Central memory CD8-positive, alpha-beta T cell (primary cell): ENCODE measurements at regions not wholly inside any gene's neighbourhood (a gene's known extent, or its start where the extent isn't known, plus 50 kb on each side); places are given as distances from the start of the nearest gene placed in this dataset.
A peak's percentile ranks its signal among the peaks of the same experiment; 100 is the strongest.
"Not testable (repeated sequence)": the region's sequence is repeated elsewhere in the genome, so short reads cannot be mapped to it uniquely, and the experiment has no call there.

Experiments
- ATAC-seq: fragments of 150-1000 bp; cut with Tn5 transposase; replicated peaks from 2 replicates; pipeline ENCODE4 v1.10.0; 2022; ENCODE audit warnings: mild to moderate bottlenecking, moderate FRiP score, moderate number of reproducible peaks; ENCODE audit not compliant: poor library complexity, severe bottlenecking; ENCODE audit errors: extremely low read depth
- DNase-seq, 2 donors: peaks; one replicate each; pipeline ENCODE4 v3.0.0; 2021; ENCODE audit warnings: low spot score in 2 of 2
- H3K27ac Mint-ChIP-seq: one replicate; pipeline ENCODE4 v1.8.0; 2022; ENCODE audit warnings: low read depth, mild to moderate bottlenecking, moderate library complexity, mixed read lengths
- H3K27me3 Mint-ChIP-seq: one replicate; pipeline ENCODE4 v1.8.0; 2022; ENCODE audit warnings: mixed read lengths
- H3K36me3 Mint-ChIP-seq: one replicate; pipeline ENCODE4 v1.8.0; 2022; ENCODE audit warnings: mild to moderate bottlenecking, moderate library complexity, mixed read lengths; ENCODE audit not compliant: insufficient read depth
- H3K4me1 Mint-ChIP-seq: one replicate; pipeline ENCODE4 v1.8.0; 2022; ENCODE audit warnings: mixed read lengths
- H3K4me3 Mint-ChIP-seq: one replicate; pipeline ENCODE4 v1.8.0; 2022; ENCODE audit warnings: mild to moderate bottlenecking, moderate library complexity, mixed read lengths
- H3K9me3 Mint-ChIP-seq: one replicate; pipeline ENCODE4 v1.8.0; 2022; ENCODE audit warnings: mixed read lengths

DNA sequence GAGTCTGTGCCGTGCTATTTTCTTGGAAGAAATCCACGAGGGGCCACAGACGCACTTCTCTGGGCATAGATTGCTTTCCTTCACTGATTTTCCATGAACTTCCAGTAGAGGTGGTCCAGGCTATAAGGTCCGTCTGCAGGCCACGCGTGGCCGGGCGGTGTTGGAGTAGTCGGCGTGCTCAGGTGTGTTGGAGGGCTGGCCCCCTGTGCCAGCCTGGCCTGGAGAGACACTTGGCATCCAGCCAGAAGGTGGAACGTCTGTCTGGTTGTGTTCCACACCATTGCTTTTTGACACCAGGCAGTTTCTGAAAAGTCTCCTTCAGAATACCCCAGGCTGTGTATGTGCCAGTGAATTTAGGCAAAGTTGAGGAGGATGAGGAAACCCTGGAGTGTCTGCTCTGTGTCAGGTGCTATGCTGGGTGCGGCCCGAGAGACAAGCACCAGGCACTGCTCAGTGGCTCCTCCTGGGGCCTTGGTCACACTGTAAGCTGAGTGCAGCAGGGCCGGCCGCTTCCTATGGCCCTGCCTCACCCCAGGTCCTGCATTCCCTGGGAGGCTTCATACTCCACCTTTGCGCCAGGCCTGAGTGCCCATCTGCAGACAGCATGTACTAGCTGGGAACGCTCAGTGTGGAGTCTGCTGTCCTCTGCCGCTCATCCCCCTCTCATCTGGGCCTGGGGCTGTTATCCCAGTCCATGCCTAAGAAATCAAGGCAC lies 52.1 kb upstream of the TAMM41 start:
- peaks cover 47% of the 10 kb centered on the region for H3K27me3 Mint-ChIP-seq
- no peak for ATAC-seq
- H3K9me3 Mint-ChIP-seq = no peaks in the 10 kb centered on the region
- no peak overlapping the region for H3K4me3 Mint-ChIP-seq
- no peaks in the 10 kb centered on the region for H3K4me1 Mint-ChIP-seq
- H3K36me3 Mint-ChIP-seq = no peaks in the 10 kb centered on the region
- DNase-seq = no peak
- H3K27ac Mint-ChIP-seq = no peak overlapping the region

DNA sequence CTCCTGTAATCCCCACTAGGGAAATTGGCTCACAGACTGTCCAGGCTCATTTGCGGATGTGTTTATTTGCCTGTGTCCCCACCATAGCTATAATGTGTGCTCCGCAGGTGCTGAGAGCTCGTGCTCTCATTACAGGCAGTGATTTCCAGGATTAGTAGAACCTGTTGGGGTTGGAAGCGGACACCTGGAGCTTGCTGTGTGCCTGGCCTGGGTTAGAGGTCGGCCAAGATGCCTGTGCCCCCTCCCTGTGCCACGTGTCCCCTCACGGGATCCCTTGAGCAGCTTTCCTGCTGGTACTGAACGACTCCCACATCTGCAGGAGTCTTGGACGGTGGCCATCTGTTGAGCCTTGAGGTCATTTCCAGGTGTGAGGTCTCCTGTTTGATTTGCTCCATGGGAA lies 52.7 kb upstream of the TAMM41 start:
- not testable (repeated sequence) for H3K4me1 Mint-ChIP-seq

DNA sequence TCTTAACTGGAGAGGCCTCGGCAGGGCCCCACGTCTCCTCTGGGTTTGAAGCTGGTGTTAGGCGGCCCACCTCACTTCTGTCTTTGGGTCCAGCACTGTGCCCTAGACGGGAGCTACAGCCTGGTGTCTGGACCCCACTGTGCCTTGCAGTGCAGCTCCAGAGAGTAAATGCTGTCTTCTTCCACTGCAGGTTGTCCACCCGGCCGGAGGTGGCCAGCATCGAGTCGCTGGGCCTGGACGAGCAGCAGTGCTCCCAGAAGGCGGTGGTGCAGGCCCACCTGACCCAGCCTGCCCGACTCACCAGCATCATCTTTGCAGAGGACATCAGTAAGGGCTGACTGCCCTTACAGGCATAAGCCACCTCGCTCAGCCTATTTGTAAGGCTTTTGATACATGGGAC lies 53.1 kb upstream of the TAMM41 start:
- no peak for ATAC-seq
- Mint-ChIP-seq H3K9me3 (no peaks in the 10 kb centered on the region), H3K4me1 (no peaks in the 10 kb centered on the region), H3K27me3 (peaks cover 38% of the 10 kb centered on the region), H3K4me3 (no peak overlapping the region), H3K27ac (no peak overlapping the region), H3K36me3 (no peaks in the 10 kb centered on the region)
- no peak for DNase-seq

More for the DNA sequence above, 52.7 kb upstream of the TAMM41 start:
- not testable (repeated sequence) for H3K27ac Mint-ChIP-seq, H3K4me3 Mint-ChIP-seq, ATAC-seq, H3K36me3 Mint-ChIP-seq, H3K9me3 Mint-ChIP-seq, DNase-seq
- H3K27me3 Mint-ChIP-seq = peaks cover 41% of the 10 kb centered on the region

DNA sequence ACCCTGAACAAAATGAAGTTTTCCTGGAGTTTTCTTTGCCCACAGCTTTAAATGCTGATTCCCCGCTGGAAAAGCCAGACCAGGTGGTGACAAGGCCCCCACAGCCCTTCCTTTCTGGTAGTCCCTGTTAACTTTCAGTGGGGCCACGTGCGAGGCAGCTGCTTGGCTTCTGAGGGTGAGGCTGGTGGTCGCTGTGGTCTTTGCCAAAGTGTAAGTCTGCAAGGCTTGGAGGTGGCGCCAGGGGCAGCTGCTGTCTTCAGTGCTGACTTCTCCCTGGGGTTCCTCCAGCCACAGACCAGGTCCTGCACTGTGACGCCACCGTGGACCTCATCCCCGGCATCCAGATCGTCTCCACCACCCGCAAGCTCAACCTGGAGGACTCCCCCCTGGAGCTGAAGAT lies 54.1 kb upstream of the TAMM41 start:
- H3K36me3 Mint-ChIP-seq = no peaks in the 10 kb centered on the region

DNA sequence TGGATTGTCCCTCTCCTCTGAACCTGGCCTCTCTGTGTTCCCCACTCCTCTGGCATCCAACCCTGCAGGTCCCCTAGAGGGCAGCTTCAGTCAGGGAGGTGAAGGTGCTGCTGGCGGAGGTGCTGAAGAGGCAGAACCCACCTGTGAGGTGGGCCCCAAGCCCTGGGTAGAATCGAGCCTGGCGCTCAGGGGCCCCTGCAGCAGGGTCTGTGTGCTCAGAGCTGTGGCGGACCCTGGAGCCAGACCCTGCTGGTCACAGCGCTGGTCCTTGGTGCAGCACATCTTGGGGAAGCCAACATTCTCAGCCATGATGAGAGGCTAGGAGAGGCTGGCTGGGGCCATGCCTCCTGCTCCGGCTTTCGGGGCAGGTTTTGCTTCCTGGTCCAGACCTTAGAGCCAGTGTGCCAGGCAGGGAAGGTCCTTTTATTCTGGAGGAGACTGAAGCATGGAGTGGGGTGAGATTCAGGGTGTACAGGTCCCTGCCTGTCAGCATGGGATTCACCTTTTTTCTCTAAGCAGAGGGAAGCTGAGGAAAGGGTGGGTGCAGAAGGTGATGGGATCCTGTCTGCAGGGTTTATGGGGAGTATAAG lies 54.7 kb upstream of the TAMM41 start:
- DNase-seq = no peak
- H3K9me3 Mint-ChIP-seq = no peaks in the 10 kb centered on the region
- no peaks in the 10 kb centered on the region for H3K4me1 Mint-ChIP-seq
- no peak for ATAC-seq
- H3K36me3 Mint-ChIP-seq = no peaks in the 10 kb centered on the region
- H3K27ac Mint-ChIP-seq = no peak overlapping the region
- H3K4me3 Mint-ChIP-seq = no peak overlapping the region
- peaks cover 22% of the 10 kb centered on the region for H3K27me3 Mint-ChIP-seq

More for the DNA sequence above, 54.1 kb upstream of the TAMM41 start:
- H3K4me3 Mint-ChIP-seq = no peak overlapping the region
- peaks cover 28% of the 10 kb centered on the region for H3K27me3 Mint-ChIP-seq
- no peaks in the 10 kb centered on the region for H3K4me1 Mint-ChIP-seq
- DNase-seq = no peak
- no peak for ATAC-seq
- no peaks in the 10 kb centered on the region for H3K9me3 Mint-ChIP-seq
- H3K27ac Mint-ChIP-seq = no peak overlapping the region

DNA sequence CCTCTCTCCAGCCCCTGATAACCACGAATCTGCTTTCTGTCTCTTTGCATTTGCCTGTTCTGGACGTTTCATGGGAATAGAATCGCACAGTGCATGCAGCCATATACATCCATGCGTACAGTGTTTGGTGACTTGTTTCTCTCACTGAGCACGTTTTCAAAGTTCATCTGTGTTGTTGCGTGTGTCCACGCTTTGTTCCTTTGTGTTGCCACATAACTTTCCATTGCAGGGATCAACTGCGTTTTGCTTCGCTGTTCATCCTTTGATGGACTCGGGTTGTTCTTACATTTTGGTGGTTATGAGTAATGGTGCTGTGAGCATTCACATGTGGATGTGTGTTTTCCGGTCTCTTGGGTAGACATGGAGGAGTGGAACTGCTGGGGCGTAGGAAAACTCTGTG lies 56.4 kb upstream of the TAMM41 start:
- H3K4me1 Mint-ChIP-seq = no peaks in the 10 kb centered on the region
- no peak overlapping the region for H3K4me3 Mint-ChIP-seq
- no peak overlapping the region for H3K27ac Mint-ChIP-seq
- ATAC-seq (no peak), DNase-seq (no peak)
- peaks cover 9% of the 10 kb centered on the region for H3K27me3 Mint-ChIP-seq
- no peaks in the 10 kb centered on the region for H3K9me3 Mint-ChIP-seq
- no peaks in the 10 kb centered on the region for H3K36me3 Mint-ChIP-seq

DNA sequence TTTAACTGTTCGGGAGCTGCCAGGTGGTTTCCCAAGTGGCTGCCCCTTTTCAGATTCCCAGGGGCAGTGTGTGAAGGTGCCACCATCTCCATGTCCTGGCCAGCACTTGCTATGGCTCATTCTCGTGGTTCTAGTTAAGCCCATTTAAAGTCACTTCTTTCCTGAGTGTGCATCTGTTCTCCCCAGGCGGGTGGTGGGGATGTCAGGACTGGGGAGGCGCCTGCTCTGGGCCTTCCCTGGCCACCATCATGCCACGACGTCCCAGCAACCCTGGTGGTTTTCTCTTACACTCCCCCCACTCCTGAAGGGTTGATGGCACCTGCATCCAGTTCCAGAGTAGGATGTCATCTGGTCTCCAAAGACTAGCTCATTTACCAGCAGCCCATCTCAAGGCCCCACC lies 56.8 kb upstream of the TAMM41 start:
- DNase-seq (no peak), ATAC-seq (no peak)
- Mint-ChIP-seq H3K4me1 (peaks cover 2% of the 10 kb centered on the region), H3K9me3 (no peaks in the 10 kb centered on the region), H3K27me3 (peaks cover 6% of the 10 kb centered on the region), H3K27ac (no peak overlapping the region), H3K36me3 (no peaks in the 10 kb centered on the region), H3K4me3 (no peak overlapping the region)

DNA sequence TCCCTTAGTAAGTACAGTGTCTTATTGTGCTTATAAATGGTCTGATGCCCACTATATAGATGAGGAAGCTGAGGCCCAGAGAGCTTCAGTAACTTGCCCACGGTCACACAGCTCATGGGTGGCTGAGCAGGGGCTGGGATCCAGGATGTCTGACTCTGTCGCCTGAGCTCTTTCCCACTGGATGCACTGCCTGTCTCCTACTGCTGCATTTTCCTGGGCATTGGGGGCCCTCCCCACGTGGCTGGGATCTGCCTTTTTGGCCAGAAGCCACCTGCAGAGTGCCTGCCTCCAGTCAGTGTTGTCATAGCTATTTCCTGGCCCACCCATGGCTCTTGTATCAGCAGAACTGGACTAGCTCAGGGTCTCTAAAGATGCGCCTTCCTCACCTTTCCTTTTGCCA lies 57.5 kb upstream of the TAMM41 start:
- Mint-ChIP-seq H3K27ac (no peak overlapping the region), H3K4me1 (peaks cover 9% of the 10 kb centered on the region), H3K4me3 (no peak overlapping the region), H3K9me3 (no peaks in the 10 kb centered on the region), H3K27me3 (no peaks in the 10 kb centered on the region), H3K36me3 (no peaks in the 10 kb centered on the region)
- no peak for ATAC-seq
- DNase-seq = no peak

DNA sequence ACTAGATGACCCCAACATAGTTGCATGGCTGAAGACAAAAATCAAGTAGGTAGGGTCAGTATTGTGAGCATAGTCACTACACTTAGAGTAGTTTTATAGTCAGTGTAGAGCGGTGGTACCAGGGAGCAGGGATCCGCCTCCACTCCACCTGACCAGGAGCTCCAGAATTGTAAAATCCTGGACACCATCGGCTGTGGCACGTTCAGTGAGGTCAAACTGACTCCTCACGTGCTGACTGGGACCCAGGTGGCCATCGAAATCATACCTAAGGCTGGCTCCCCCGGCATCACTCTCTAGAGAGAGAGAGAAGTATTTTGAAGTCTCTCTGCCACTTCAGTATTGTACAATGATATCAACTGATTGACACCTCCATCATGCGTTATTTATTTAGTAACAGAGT lies 59.7 kb upstream of the TAMM41 start:
- DNase-seq (no peak), ATAC-seq (no peak)
- H3K4me1 Mint-ChIP-seq = peaks cover 15% of the 10 kb centered on the region
- H3K27ac Mint-ChIP-seq = no peak overlapping the region
- no peaks in the 10 kb centered on the region for H3K27me3 Mint-ChIP-seq
- no peak overlapping the region for H3K4me3 Mint-ChIP-seq
- H3K9me3 Mint-ChIP-seq = no peaks in the 10 kb centered on the region
- H3K36me3 Mint-ChIP-seq = no peaks in the 10 kb centered on the region

DNA sequence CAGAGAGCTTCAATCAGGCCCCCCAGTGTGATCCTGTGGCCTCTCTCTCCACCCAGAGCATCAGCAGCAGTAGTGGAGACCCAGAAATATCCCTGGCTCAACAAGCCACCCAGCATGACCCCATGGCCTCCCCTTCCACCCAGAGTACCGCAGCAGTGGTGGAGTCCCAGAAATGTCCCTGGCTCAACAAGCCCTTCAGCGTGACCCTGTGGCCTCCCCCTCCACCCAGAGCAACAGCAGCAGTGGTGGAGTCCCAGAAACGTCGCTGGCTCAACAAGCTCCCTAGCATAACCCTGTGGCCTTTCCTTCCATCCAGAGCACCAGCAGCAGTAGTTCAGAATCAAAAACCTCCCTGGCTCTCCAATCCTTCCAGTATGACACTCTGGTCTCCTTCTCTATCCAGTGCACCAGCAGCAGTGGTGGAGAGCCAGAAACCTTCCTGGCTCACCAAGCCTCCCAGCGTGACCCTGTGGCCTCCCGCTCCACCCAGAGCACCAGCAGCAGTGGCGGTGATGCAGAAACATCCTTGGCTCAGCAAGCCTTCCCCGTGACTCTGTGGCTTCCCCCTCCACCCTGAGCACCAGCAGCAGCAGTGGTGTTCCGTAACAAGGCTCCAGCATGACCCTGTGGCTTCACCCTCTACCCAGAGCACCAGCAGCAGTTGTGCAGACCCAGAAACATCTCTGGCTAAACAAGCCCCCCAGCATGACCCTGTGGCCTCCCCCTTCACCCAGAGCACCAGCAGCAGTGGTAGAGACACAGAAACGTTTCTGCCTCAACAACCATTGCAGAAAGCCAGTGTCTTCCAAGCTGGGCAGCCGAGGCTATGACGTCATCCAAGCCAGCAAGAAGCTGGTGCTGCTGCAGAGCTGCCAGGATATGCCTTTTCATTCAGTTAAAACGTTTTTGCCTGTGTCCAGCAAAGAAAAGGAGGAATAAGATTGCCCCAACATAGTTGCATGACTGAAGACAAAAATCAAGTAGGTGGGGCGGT lies 61.3 kb upstream of the TAMM41 start:
- ATAC-seq (no peak), DNase-seq (no peak)
- Mint-ChIP-seq H3K36me3 (no peaks in the 10 kb centered on the region), H3K9me3 (no peaks in the 10 kb centered on the region), H3K4me1 (peaks cover 15% of the 10 kb centered on the region), H3K4me3 (peak overlapping the region; percentile 52), H3K27ac (no peak overlapping the region), H3K27me3 (peaks cover 2% of the 10 kb centered on the region)

DNA sequence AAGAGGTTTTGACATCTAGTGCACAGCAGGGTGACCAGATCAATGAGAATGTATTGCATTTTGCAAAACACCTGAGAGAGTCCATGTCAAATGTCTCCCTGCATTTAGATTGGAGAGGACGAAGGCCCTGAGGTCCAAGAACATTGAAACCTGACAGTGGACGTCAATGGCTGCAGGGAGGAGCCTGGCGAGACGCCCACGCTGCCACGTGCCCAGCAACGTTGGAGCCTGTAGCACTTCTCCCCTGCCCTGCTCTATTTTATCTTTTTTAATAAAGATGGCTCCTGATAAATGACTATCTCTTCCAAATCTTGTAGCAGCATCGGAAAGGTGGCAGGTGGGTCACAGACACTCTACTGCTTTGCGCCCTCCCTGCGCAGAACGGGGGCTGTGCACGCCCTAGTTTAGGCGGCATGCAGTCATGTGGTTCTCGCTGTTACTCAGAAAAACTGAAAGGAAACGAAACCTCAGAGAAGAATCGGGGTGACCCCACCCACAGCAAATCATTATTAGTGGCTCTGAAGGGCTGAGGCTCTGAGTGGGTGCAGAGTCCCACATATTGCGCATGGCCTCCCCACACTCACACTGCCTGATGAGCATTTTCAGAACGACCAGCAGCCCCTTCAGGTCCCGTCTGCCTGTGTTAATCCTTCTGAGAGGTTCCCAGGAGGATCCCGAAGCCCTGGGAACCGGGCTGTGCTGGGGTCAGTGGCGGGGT lies 62.5 kb upstream of the TAMM41 start:
- DNase-seq (no peak), ATAC-seq (no peak)
- no peaks in the 10 kb centered on the region for H3K36me3 Mint-ChIP-seq
- no peaks in the 10 kb centered on the region for H3K9me3 Mint-ChIP-seq
- H3K4me3 Mint-ChIP-seq = peak overlapping the region; percentile 52
- H3K27me3 Mint-ChIP-seq = peaks cover 13% of the 10 kb centered on the region
- no peak overlapping the region for H3K27ac Mint-ChIP-seq
- H3K4me1 Mint-ChIP-seq = peaks cover 15% of the 10 kb centered on the region

DNA sequence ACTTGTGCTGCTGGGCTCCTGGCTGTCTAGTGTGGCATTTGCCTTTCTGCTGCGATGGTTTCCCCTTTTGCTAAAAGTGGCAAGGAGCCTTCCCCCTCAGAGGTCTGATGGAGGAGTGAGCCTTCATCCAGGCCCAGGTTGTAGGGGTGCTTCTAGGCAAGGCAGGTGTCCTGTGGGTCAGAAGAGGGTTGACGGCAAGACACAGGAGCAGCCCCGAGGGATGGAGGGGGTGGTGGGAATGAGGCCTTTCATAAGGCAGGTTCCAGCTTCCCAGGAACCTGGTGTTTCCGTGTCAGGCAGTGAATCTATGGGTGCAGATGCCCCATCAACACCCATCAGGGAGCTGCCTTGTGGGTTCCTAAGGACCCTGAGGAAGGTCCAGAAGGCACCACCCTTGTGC lies 63.0 kb upstream of the TAMM41 start:
- ATAC-seq = no peak

More for the DNA sequence above, 63.0 kb upstream of the TAMM41 start:
- peak overlapping the region; percentile 52 for H3K4me3 Mint-ChIP-seq
- peaks cover 15% of the 10 kb centered on the region for H3K27me3 Mint-ChIP-seq
- peaks cover 15% of the 10 kb centered on the region for H3K4me1 Mint-ChIP-seq
- no peak for DNase-seq
- H3K9me3 Mint-ChIP-seq = no peaks in the 10 kb centered on the region
- H3K27ac Mint-ChIP-seq = no peak overlapping the region
- H3K36me3 Mint-ChIP-seq = no peaks in the 10 kb centered on the region
